Body of pancreas (tissue), 4 donors: ENCODE measurements at regions not wholly inside any gene's neighbourhood (a gene's known extent, or its start where the extent isn't known, plus 50 kb on each side); places are given as distances from the start of the nearest gene placed in this dataset.
A peak's percentile ranks its signal among the peaks of the same experiment; 100 is the strongest.

Source experiments
- ATAC-seq: fragments of 150-250 bp; one replicate; pipeline ENCODE4 v1.9.1; 2016
- DNase-seq, 4 donors: peaks; one replicate each; pipeline ENCODE4 v3.0.0-alpha.2; 2019
- H3K27ac ChIP-seq, 4 donors: fragments of 200-600 bp; sonication (generic); 1 replicate in 3 of 4; 2 replicates in 1 of 4; pipeline versions ENCODE4 v1.5.1 to v1.6.1; 2016 to 2019; ENCODE audit warnings: mild to moderate bottlenecking in 1 of 4, mixed read lengths in 1 of 4, moderate library complexity in 1 of 4
- H3K27me3 ChIP-seq, 2 donors: fragments of 200-600 bp; sonication (generic); one replicate each; pipeline ENCODE4 v1.6.0; 2016; ENCODE audit warnings: mild to moderate bottlenecking in 1 of 2
- H3K36me3 ChIP-seq, 2 donors: fragments of 200-600 bp; sonication (generic); replicated peaks in 1 of 2; 2 replicates each; pipeline ENCODE4 v1.5.1; 2016; ENCODE audit warnings: low read depth in 2 of 2; ENCODE audit not compliant: insufficient read depth in 1 of 2
- H3K4me1 ChIP-seq: fragments of 200-600 bp; sonication (generic); one replicate; pipeline ENCODE4 v1.6.0; 2016
- H3K4me3 ChIP-seq, 2 donors: fragments of 200-600 bp; sonication (generic); 1 replicate in 1 of 2; 2 replicates in 1 of 2; pipeline ENCODE4 v1.5.1; 2016 to 2019
- H3K9me3 ChIP-seq, 3 donors: fragments of 200-600 bp; sonication (generic); 1 replicate in 2 of 3; 2 replicates in 1 of 3; pipeline ENCODE4 v1.5.1; 2016
- CTCF ChIP-seq, 7 experiments: fragments of 450-650 bp in 4 of 7; fragments of 200-600 bp in 3 of 7; sonication (generic) in 3 of 7; IDR thresholded peaks; one replicate each; pipeline ENCODE4 v1.5.1; 2016 to 2019; ENCODE audit warnings: antibody characterized with exemption in 7 of 7
- POLR2A ChIP-seq, 3 donors: fragments of 450-650 bp; IDR thresholded peaks; one replicate each; pipeline ENCODE4 v1.6.1; 2016; ENCODE audit warnings: antibody characterized with exemption in 3 of 3, mild to moderate bottlenecking in 2 of 3
- WGBS, 2 donors: methylation state at CpG; one replicate each; pipeline ENCODE4 v1.1.5; 2017; 5-methylcytosine and 5-hydroxymethylcytosine counted together
- intact Hi-C: fragments of 100-400 bp; cut with DNase I; formaldehyde crosslinking; loops from one replicate; pipeline ENCODE4 v1.15.1; 2023

- no peaks in the 10 kb centered on the region for H3K4me1 ChIP-seq
- ATAC-seq, result no peak
- intact Hi-C loops, result no loop called here
- DNase-seq, result no peak
- no peak for TF ChIP-seq CTCF (IDR thresholded peaks at IDR 0.05)
- TF ChIP-seq POLR2A (IDR thresholded peaks at IDR 0.05), result no peak
- H3K9me3 ChIP-seq, result peaks cover 0 to 8% (median 0%) of the 10 kb centered on the region in 3 donors
- WGBS, 2 donors, result 93 to 94% methylated on average over 22 of the region's 22 CpGs
- H3K36me3 ChIP-seq, result no peaks in the 10 kb centered on the region
- H3K4me3 ChIP-seq, result no peak overlapping the region
- H3K27ac ChIP-seq, result no peak overlapping the region
- no peaks in the 10 kb centered on the region for H3K27me3 ChIP-seq
These were observed 73.9 kb upstream of the DUSP22 start for GRCh38 chr6:218153-219018.

- ATAC-seq, result no peak
- intact Hi-C loops, result no loop called here
- H3K4me1 ChIP-seq, result no peaks in the 10 kb centered on the region
- H3K4me3 ChIP-seq, result no peak overlapping the region
- no peaks in the 10 kb centered on the region for H3K36me3 ChIP-seq
- no peak overlapping the region for H3K27ac ChIP-seq
- no peak for DNase-seq
- TF ChIP-seq POLR2A (IDR thresholded peaks at IDR 0.05) (no peak), CTCF (IDR thresholded peaks at IDR 0.05) (no peak)
- H3K27me3 ChIP-seq, result no peaks in the 10 kb centered on the region
- WGBS, 2 donors, result 73 to 84% methylated on average over 2 to 3 of the region's 3 CpGs
- H3K9me3 ChIP-seq, result peaks cover 0 to 6% (median 0%) of the 10 kb centered on the region in 3 donors
These were observed 73.2 kb upstream of the DUSP22 start for GRCh38 chr6:219019-219570.

GRCh38 chr6:219641-220198 lies 72.6 kb upstream of the DUSP22 start:
- no peaks in the 10 kb centered on the region for H3K27me3 ChIP-seq
- TF ChIP-seq CTCF (IDR thresholded peaks at IDR 0.05) (no peak), POLR2A (IDR thresholded peaks at IDR 0.05) (no peak)
- 47 to 48% methylated on average over 15 to 17 of the region's 17 CpGs for WGBS, 2 donors
- H3K4me1 ChIP-seq, result no peaks in the 10 kb centered on the region
- no peaks in the 10 kb centered on the region for H3K36me3 ChIP-seq
- ATAC-seq (no peak), DNase-seq (peak; percentile 17 to 67 (median 24))
- intact Hi-C loops, result no loop called here
- H3K4me3 ChIP-seq, result no peak overlapping the region
- no peak overlapping the region for H3K27ac ChIP-seq
- peaks cover 0 to under 1% (median 0%) of the 10 kb centered on the region in 3 donors for H3K9me3 ChIP-seq

- ATAC-seq (no peak), DNase-seq (no peak)
- no peaks in the 10 kb centered on the region for H3K4me1 ChIP-seq
- no peak overlapping the region for H3K4me3 ChIP-seq
- no peaks in the 10 kb centered on the region for H3K27me3 ChIP-seq
- intact Hi-C loops, result no loop called here
- H3K9me3 ChIP-seq, result no peaks in the 10 kb centered on the region
- TF ChIP-seq POLR2A (IDR thresholded peaks at IDR 0.05) (no peak), CTCF (IDR thresholded peaks at IDR 0.05) (no peak)
- H3K36me3 ChIP-seq, result no peaks in the 10 kb centered on the region
- 51 to 55% methylated on average over 4 of the region's 4 CpGs for WGBS, 2 donors
- no peak overlapping the region for H3K27ac ChIP-seq
These were observed 72.0 kb upstream of the DUSP22 start for GRCh38 chr6:220312-220711.
